ENCODE measurements at regions not wholly inside any gene's neighbourhood (a gene's known extent, or its start where the extent isn't known, plus 50 kb on each side); places are given as distances from the start of the nearest gene placed in this dataset.
"Not testable (repeated sequence)": the region's sequence is repeated elsewhere in the genome, so short reads cannot be mapped to it uniquely, and the experiment has no call there.

DNA sequence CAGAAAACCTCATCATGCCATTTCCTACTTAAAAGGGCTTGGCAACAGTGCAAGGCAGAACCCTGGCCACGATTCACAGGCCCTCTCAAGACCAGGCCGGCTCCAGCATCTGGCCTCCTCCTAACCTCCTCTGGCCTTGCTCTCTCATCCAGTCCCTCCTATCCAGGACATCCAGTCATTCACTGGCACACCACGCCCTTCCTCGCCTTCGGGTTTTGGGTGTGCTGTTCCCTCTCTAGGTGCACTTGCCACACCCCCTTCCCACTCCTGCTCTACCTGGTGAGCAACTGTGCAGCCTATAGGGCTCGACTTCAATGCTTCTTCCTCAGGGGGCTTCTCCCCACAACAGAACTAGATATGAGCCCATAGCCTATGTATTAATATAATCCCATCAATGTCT, 317.1 kb downstream of the ARRDC4 start:
- DNase-seq: no peak

GRCh38 chr15:98280284-98280975, 319.9 kb downstream of the ARRDC4 start:
- no peak for DNase-seq

DNA sequence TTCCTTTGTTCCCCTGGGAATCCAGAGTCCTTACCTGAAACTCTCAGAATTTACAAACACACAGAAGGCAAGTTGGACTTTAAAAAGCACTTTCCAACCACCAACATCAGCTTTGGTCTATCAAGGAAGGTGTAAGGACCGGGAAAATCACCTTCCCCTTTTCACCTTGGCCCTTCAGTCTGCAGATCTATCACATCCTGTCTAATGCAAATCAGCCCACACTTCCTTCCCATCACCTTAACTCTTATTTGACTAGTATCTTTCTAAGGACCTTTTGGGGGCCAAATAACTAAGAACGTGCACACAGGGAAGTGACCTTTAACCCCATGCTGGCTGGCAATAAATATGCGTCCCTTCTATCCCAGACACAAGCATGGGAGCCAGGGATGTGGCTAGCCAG, 320.6 kb downstream of the ARRDC4 start:
- no peak for DNase-seq

DNA sequence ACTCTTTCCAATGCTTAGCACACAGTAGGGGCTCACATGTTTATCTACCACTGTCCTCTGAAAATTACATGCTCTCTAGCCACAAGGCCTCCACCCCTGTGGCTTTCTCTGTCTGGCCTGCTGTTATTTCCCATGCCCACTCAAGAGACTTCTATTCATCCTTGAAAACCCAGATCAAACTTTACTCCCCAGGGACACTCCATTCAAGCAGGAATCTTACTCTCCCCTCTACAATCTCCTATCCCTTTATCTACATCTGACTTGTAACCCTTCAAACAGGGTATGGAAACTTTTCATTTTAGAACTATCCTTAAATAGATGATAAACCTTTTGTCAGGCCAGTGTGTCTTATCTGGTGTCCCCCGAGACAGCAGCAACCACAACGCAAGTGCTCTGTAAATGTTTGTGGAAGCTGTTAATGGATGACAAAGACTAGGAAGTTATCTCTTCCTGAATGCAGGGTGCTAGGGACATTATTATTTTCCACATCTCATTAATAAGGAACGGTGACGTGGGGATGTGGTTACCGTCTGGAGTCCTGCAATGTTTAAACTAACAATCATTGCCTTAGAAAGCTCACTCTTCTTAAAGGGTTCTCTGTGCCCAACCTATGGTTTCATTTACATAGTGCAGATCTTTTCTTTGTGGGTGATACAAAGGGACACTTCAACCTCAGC, 322.3 kb downstream of the ARRDC4 start:
- DNase-seq: no peak

DNA sequence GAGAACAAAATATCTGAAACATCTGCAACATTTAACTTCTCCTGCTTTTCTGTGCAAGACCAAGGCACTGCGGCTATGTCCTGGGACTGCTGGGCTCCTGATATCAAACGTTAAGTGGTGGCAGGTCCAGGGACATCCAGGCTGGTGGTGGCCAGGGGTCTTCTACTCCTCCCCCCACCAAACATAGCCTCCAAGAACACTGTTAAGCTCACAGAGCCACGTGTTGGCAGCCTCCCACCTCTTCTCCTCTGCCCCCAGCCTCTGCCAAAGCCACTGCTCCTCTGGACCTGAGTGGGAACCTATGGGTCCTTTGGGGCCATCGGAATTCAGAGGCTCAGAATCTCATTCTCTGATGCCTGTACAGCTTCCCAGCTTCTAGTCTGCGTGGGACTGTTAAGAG, 325.7 kb downstream of the ARRDC4 start:
- DNase-seq: no peak

GRCh38 chr15:98286831-98287230, 326.3 kb downstream of the ARRDC4 start:
- no peak for DNase-seq

DNA sequence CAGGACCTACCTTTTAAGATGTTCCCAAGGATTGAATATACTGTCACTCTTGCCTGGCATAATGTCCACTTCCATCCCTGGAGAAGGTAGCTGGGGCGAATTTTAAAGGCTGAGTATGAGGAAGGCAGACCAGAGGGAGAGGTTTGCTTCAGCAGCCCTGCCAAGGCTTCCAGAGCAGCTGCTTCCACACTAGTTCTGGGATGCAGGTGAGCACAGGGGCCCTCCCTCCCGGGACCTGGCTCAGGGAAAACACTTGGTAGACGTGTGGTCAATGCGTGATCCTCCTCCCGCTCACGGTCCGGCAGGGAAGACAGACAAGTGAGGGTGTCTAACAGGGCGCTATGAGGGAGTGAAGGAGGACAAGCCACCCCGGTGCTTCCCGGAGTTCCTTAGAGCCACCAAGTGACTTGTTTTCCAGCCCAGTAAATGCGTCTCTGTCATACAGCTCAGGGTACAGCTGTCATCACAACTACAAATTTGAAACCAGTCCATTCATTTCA, 327.6 kb downstream of the ARRDC4 start:
- DNase-seq: no peak

DNA sequence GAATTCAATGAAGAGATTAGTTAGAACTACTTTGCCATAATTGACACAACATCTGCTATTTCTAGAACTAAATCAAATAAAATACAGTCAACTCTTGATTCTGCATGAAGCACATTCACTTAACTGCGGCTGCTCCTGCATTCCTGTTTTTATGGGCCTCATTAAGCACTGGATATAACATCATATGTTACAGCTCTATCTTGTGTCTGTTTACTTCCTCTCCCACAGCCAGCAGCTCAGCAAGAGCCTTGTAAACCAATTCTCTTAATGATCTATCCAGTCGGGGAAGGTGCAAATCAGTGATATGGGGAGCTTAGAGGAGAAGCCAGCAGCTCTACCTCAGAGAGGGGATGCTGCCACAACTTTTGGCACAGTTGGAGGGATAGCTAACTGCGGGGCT, 329.2 kb downstream of the ARRDC4 start:
- no peak for DNase-seq

DNA sequence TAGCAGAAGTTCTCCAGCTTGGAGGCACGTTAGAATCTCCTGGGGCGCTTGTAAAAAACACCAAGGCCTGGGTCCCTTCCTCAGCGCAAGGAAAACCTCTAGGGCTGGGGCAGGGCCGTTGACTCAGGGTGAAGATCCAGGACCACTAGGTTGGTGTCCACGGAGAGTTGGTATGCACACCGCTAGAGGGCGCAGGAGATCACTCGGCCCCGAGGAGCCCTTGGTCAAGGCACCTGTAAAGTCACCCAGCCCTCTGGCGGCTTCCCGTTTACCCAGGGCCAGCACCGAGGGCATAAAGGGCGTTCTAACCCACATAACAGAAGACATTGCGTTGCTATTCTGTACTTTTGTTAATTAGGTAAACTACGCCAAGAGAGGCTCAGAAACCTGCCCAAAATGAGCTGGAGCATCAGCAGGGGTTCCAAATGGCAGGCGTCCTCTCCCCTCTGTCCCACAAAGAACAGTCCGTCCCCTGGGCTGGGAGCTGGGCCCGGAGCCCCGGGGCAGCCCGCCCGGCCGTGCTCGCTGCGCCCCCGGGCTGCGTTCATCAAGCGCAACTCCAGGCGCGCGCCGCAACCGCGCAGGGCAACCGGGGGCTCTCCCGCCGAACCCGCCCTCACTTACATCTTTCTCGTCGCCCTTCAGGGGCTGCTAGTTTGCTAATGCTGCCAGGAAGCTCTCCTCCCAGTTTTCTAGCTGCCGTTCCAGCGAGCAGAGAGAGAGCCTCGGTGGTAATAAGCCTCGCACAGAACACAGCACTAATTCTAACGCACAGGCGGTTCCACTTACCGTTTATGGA, 332.1 kb downstream of the ARRDC4 start:
- DNase-seq: no peak

GRCh38 chr15:98294126-98294525, 333.6 kb downstream of the ARRDC4 start:
- DNase-seq: no peak

- not testable (repeated sequence) for DNase-seq
Measured at GRCh38 chr15:98295101-98295759, 334.7 kb downstream of the ARRDC4 start.

DNA sequence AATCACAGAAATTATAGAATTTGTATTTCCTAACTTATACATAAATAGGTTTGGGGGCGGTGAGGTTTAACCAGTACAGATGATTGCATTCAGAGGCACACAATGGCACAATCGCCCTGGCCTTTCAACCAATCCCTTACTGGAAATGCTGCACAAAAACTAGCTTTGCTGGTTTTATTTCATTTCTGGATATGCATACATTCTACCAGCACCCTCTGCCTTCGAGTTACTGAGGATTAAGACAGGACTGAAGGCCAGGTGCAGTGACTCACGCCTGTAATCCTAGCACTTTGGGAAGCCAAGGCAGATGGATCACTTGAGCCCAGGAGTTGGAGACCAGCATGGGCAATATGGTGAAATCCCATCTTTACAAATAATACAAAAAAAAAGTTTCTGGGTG, 336.1 kb downstream of the ARRDC4 start:
- DNase-seq: no peak

- DNase-seq: no peak
Measured at GRCh38 chr15:98304371-98304770, 343.9 kb downstream of the ARRDC4 start.

- no peak for DNase-seq
Measured at GRCh38 chr15:98308117-98308516, 340.2 kb upstream of the IGF1R start.

- peak; percentile 48 to 69 for DNase-seq
Measured at GRCh38 chr15:98311566-98312188, 336.7 kb upstream of the IGF1R start.

GRCh38 chr15:98312913-98313312, 335.4 kb upstream of the IGF1R start:
- DNase-seq: no peak

DNA sequence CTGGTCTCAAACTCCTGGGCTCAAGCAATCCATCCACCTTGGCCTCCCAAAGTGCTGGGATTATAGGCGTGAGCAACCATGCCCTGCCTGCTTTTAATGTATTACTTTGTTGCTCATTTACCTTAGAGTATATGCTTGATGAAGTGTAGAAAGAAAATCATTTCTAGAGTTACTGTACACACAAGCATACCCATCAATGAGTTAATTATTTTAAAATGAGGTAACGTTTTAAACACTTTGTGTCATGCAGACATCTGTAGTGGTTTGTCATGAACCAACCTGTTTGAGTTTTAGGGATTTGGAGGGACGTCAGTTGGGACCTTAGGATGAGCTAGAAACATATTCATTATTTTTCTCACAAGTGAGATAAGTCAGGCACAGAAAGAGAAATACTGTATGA, 332.4 kb upstream of the IGF1R start:
- no peak for DNase-seq

GRCh38 chr15:98321896-98322295, 326.4 kb upstream of the IGF1R start:
- DNase-seq: no peak

GRCh38 chr15:98322581-98322980, 325.8 kb upstream of the IGF1R start:
- no peak for DNase-seq

GRCh38 chr15:98324341-98324970, 323.9 kb upstream of the IGF1R start:
- no peak for DNase-seq

- no peak for DNase-seq
Measured at GRCh38 chr15:98326804-98327203, 321.5 kb upstream of the IGF1R start.

Measured in right lung (tissue), 2 donors.